BJ (cell line): ENCODE measurements at regions not wholly inside any gene's neighbourhood (a gene's known extent, or its start where the extent isn't known, plus 50 kb on each side); places are given as distances from the start of the nearest gene placed in this dataset.

Experiments used
- CTCF ChIA-PET: fragments of 350-600 bp; formaldehyde crosslinking; extraction: SDS; loops from one replicate; lab custom pipeline; 2021; ENCODE audit warnings: antibody characterized with exemption, inconsistent platforms; lab: Yijun Ruan, JAX
- POLR2A ChIA-PET: fragments of 300-600 bp; sonication (Branson Sonifier 250); formaldehyde crosslinking; extraction: SDS; loops from one replicate; lab custom pipeline; 2021; ENCODE audit warnings: antibody characterized with exemption; lab: Charles Lee
- DNase-seq: peaks from one replicate; pipeline ENCODE4 v3.0.0-alpha.2; 2011; ENCODE audit warnings: low read depth
- H3K27me3 ChIP-seq: 2 replicates; pipeline ENCODE4 v1.6.0; 2011; ENCODE audit warnings: low read length; ENCODE audit not compliant: control insufficient read depth, insufficient read depth
- H3K36me3 ChIP-seq: 2 replicates; pipeline ENCODE4 v1.5.1; 2011; ENCODE audit warnings: low read length; ENCODE audit not compliant: control insufficient read depth, insufficient read depth
- H3K4me3 ChIP-seq: 2 replicates; pipeline ENCODE4 v1.5.1; 2011; ENCODE audit warnings: low read depth, mild to moderate bottlenecking, control low read depth, low read length
- CTCF ChIP-seq: IDR thresholded peaks from 2 replicates; pipeline ENCODE4 v1.5.1; 2011; ENCODE audit warnings: low read depth, mild to moderate bottlenecking, control low read depth, inconsistent platforms, low read length, moderate library complexity; ENCODE audit not compliant: insufficient read depth

- POLR2A ChIA-PET: no interaction called here
- Histone ChIP-seq H3K4me3 (no peak overlapping the region), H3K27me3 (no peaks in the 10 kb centered on the region), H3K36me3 (no peaks in the 10 kb centered on the region)
- no peak for DNase-seq
- TF ChIP-seq CTCF: no peak
- CTCF ChIA-PET: interaction anchor here (0.8 kb wide), 1 partner anchor 818 kb away, joined by 3 read pairs; no protein-coding TSS in a partner anchor
Observed at GRCh38 chr7:115683093-115683492, 347.5 kb downstream of the TFEC start.

GRCh38 chr7:115682507-115682906 is 348.1 kb downstream of the TFEC start:
- no peak for TF ChIP-seq CTCF
- ChIA-PET CTCF (interaction anchor here (0.8 kb wide), 1 partner anchor 817 kb away, joined by 3 read pairs; no protein-coding TSS in a partner anchor), POLR2A (no interaction called here)
- H3K36me3 ChIP-seq: no peaks in the 10 kb centered on the region
- DNase-seq: no peak
- no peaks in the 10 kb centered on the region for H3K27me3 ChIP-seq
- no peak overlapping the region for H3K4me3 ChIP-seq

GRCh38 chr7:115680921-115681320 is 349.6 kb downstream of the TFEC start:
- no peak for TF ChIP-seq CTCF
- POLR2A ChIA-PET: interaction anchor here (0.6 kb wide), 2 partner anchors 9 to 238 kb away, joined by 3 read pairs; no protein-coding TSS in a partner anchor
- DNase-seq: no peak
- CTCF ChIA-PET: interaction anchor here (1.0 to 2.6 kb wide), 6 partner anchors 10 to 816 kb away, joined by 3 to 15 read pairs (median 4); no protein-coding TSS in a partner anchor
- Histone ChIP-seq H3K4me3 (no peak overlapping the region), H3K27me3 (no peaks in the 10 kb centered on the region), H3K36me3 (no peaks in the 10 kb centered on the region)

GRCh38 chr7:115679976-115680375 is 350.6 kb downstream of the TFEC start:
- CTCF ChIA-PET: interaction anchor here (0.6 to 2.6 kb wide), 15 partner anchors 8 to 815 kb away, joined by 3 to 15 read pairs (median 3); no protein-coding TSS in a partner anchor
- no peaks in the 10 kb centered on the region for H3K27me3 ChIP-seq
- H3K4me3 ChIP-seq: no peak overlapping the region
- no peak for DNase-seq
- POLR2A ChIA-PET: no interaction called here
- peak; percentile 52 for TF ChIP-seq CTCF
- no peaks in the 10 kb centered on the region for H3K36me3 ChIP-seq

- POLR2A ChIA-PET: no interaction called here
- CTCF ChIA-PET: interaction anchor here (0.8 to 2.6 kb wide), 6 partner anchors 9 to 756 kb away, joined by 3 to 15 read pairs (median 3); no protein-coding TSS in a partner anchor
- no peaks in the 10 kb centered on the region for H3K36me3 ChIP-seq
- TF ChIP-seq CTCF: no peak
- no peak for DNase-seq
- no peaks in the 10 kb centered on the region for H3K27me3 ChIP-seq
- no peak overlapping the region for H3K4me3 ChIP-seq
Observed at GRCh38 chr7:115679423-115679822, 351.1 kb downstream of the TFEC start.
